CD4-positive, alpha-beta T cell (primary cell): ENCODE measurements at regions not wholly inside any gene's neighbourhood (a gene's known extent, or its start where the extent isn't known, plus 50 kb on each side); places are given as distances from the start of the nearest gene placed in this dataset.

Experiments used
- ATAC-seq: fragments of 200-7000 bp; cut with Tn5 transposase; one replicate; pipeline ENCODE4 v1.10.0; 2022; ENCODE audit warnings: mild to moderate bottlenecking; ENCODE audit not compliant: poor library complexity
- CTCF ChIA-PET: fragments of 350-600 bp; sonication (Branson Sonifier 250); formaldehyde crosslinking; loops from one replicate; lab custom pipeline; 2021; ENCODE audit warnings: antibody characterized with exemption, inconsistent platforms; lab: Charles Lee
- POLR2A ChIA-PET: fragments of 350-600 bp; sonication (Branson Sonifier 250); formaldehyde crosslinking; loops from one replicate; lab custom pipeline; 2021; ENCODE audit warnings: antibody characterized with exemption, inconsistent platforms; lab: Charles Lee
- DNase-seq, 14 experiments: peaks; one replicate each; pipeline ENCODE4 v3.0.0-alpha.2; 2013 to 2020; ENCODE audit warnings: mixed read lengths in 2 of 14
- H3K27ac ChIP-seq, 2 donors: one replicate each; pipeline versions ENCODE4 v1.5.1 to v1.7.0; 2013; ENCODE audit warnings: low read length in 2 of 2, low read depth in 1 of 2, mild to moderate bottlenecking in 1 of 2
- H3K27me3 ChIP-seq, 2 experiments: 1 replicate in 1 of 2; 2 replicates in 1 of 2; pipeline versions ENCODE4 v1.6.1 to v1.7.0; 2013; ENCODE audit warnings: low read length in 2 of 2, control low read depth in 1 of 2, mild to moderate bottlenecking in 1 of 2, moderate library complexity in 1 of 2; ENCODE audit not compliant: insufficient read depth in 2 of 2, control insufficient read depth in 1 of 2
- H3K36me3 ChIP-seq: one replicate; pipeline ENCODE4 v1.6.1; 2013; ENCODE audit warnings: low read length, control low read depth; ENCODE audit not compliant: insufficient read depth
- H3K4me1 ChIP-seq: one replicate; pipeline ENCODE4 v1.6.1; 2013; ENCODE audit warnings: low read length, control low read depth; ENCODE audit not compliant: insufficient read depth
- H3K4me3 ChIP-seq: one replicate; pipeline ENCODE4 v1.5.1; 2013; ENCODE audit warnings: mild to moderate bottlenecking, low read length, moderate library complexity
- H3K9me3 ChIP-seq, 2 experiments: 1 replicate in 1 of 2; 2 replicates in 1 of 2; pipeline versions ENCODE4 v1.6.1 to v1.7.0; 2013; ENCODE audit warnings: low read length in 2 of 2, mild to moderate bottlenecking in 2 of 2, control low read depth in 1 of 2, moderate library complexity in 1 of 2; ENCODE audit not compliant: control insufficient read depth in 1 of 2, insufficient read depth in 1 of 2
- H3K27ac Mint-ChIP-seq: one replicate; pipeline ENCODE4 v1.8.0; 2020; ENCODE audit warnings: mixed read lengths
- H3K27me3 Mint-ChIP-seq: one replicate; pipeline ENCODE4 v1.8.0; 2021; ENCODE audit warnings: mixed read lengths
- H3K36me3 Mint-ChIP-seq: one replicate; pipeline ENCODE4 v1.8.0; 2021; ENCODE audit warnings: low read depth, mixed read lengths
- H3K4me1 Mint-ChIP-seq: one replicate; pipeline ENCODE4 v1.8.0; 2021; ENCODE audit warnings: low read depth, mixed read lengths
- H3K4me3 Mint-ChIP-seq: one replicate; pipeline ENCODE4 v1.8.0; 2020; ENCODE audit warnings: mild to moderate bottlenecking, mixed read lengths
- H3K9me3 Mint-ChIP-seq: one replicate; pipeline ENCODE4 v1.8.0; 2020; ENCODE audit warnings: mixed read lengths
- intact Hi-C, 2 experiments: fragments of 100-400 bp; cut with DNase I in 1 of 2; cut with micrococcal nuclease in 1 of 2; formaldehyde crosslinking; loops; one replicate each; pipeline versions ENCODE4 v1.15.1 to v1.9.0; 2023 to 2025; cut with DNase I, micrococcal nuclease
- TF ChIP-seq, protein P1 (sequence below): fragments of 200-600 bp; IDR thresholded peaks from one replicate; pipeline ENCODE4 v1.8.0; 2022; ENCODE audit warnings: antibody characterized with exemption, mild to moderate bottlenecking

GRCh38 chr11:70891844-70892380, 360.5 kb downstream of the SHANK2 start:
- ChIA-PET CTCF (no interaction called here), POLR2A (no interaction called here)
- H3K27me3 ChIP-seq = no peaks in the 10 kb centered on the region
- Mint-ChIP-seq H3K9me3 (peaks cover 4% of the 10 kb centered on the region), H3K4me1 (no peaks in the 10 kb centered on the region), H3K27me3 (no peaks in the 10 kb centered on the region), H3K27ac (no peak overlapping the region), H3K36me3 (no peaks in the 10 kb centered on the region), H3K4me3 (no peak overlapping the region)
- no peak overlapping the region for H3K27ac ChIP-seq
- DNase-seq = no peak
- H3K36me3 ChIP-seq = no peaks in the 10 kb centered on the region
- intact Hi-C loops = no loop called here
- ATAC-seq = no peak
- no peaks in the 10 kb centered on the region for H3K4me1 ChIP-seq
- no peak overlapping the region for H3K4me3 ChIP-seq
- H3K9me3 ChIP-seq = peaks cover 4 to 16% of the 10 kb centered on the region in 2 experiments
- TF ChIP-seq, protein P1, sequence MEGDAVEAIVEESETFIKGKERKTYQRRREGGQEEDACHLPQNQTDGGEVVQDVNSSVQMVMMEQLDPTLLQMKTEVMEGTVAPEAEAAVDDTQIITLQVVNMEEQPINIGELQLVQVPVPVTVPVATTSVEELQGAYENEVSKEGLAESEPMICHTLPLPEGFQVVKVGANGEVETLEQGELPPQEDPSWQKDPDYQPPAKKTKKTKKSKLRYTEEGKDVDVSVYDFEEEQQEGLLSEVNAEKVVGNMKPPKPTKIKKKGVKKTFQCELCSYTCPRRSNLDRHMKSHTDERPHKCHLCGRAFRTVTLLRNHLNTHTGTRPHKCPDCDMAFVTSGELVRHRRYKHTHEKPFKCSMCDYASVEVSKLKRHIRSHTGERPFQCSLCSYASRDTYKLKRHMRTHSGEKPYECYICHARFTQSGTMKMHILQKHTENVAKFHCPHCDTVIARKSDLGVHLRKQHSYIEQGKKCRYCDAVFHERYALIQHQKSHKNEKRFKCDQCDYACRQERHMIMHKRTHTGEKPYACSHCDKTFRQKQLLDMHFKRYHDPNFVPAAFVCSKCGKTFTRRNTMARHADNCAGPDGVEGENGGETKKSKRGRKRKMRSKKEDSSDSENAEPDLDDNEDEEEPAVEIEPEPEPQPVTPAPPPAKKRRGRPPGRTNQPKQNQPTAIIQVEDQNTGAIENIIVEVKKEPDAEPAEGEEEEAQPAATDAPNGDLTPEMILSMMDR = no peak

DNA sequence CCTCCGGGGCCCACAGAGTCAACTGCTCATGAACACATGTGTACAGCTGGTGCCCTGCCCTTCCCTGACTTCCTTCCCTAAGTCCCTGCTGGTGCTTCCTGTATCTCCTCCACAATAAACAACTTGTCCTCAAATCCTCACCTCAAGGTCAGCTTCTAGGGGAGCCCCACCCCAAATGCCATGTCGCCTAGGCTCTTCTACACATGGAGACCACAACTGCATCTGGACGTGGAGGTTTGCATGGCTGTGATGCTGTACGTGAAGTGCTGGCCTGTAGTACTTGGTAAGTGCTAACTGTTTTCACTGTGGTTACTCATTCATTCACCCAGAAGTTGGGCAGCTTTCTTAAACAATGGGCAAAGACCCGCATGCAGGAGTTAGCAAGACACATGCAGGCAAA, 359.5 kb downstream of the SHANK2 start:
- H3K27ac Mint-ChIP-seq = no peak overlapping the region
- intact Hi-C loops = no loop called here
- Histone ChIP-seq H3K27ac (no peak overlapping the region), H3K36me3 (no peaks in the 10 kb centered on the region), H3K4me3 (no peak overlapping the region), H3K27me3 (no peaks in the 10 kb centered on the region), H3K4me1 (no peaks in the 10 kb centered on the region), H3K9me3 (peaks cover 12 to 18% of the 10 kb centered on the region in 2 experiments)
- H3K4me1 Mint-ChIP-seq = no peaks in the 10 kb centered on the region
- TF ChIP-seq, protein P1 = no peak
- no peak for DNase-seq
- ATAC-seq = no peak
- no peaks in the 10 kb centered on the region for H3K27me3 Mint-ChIP-seq
- no peak overlapping the region for H3K4me3 Mint-ChIP-seq
- ChIA-PET POLR2A (no interaction called here), CTCF (no interaction called here)
- H3K9me3 Mint-ChIP-seq = peaks cover 9% of the 10 kb centered on the region
- H3K36me3 Mint-ChIP-seq = no peaks in the 10 kb centered on the region

DNA sequence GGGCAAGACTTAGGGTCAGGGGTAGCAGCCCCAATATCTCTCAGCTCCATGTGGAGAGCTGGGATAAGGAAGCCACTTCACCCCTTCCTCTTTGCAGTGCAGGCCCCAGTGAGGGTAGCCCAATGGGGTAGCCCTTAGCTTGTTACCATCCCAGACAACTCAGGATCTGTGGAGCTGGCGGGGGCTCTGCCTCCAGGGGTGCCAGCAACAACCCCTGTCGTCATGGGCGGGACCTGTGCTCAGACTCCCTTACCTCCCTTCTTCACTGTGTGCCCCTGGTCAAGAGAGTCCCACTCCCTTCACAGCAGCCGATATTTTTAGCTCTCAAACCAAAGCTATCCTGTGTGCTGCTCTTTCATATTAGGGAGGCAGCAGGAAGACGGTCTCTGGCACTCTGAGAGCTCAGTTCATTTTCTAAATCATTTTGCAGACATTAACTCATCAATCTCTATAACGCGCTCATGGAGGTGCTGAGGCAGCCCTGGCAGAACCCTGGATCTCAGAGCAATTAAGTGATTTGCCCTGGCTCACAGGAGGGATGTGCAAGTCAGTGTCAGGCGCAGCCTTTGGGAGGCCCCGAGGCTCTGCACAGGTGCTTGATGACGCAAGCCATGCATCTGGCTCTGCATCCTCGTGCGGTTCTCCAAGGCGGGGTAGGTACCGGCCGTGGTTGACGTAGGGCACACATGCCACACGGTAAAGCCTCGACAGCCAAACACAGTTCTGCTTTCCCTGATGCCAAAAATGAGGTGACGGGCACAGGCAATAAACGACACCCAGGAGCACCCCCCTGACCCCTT, 357.6 kb downstream of the SHANK2 start:
- DNase-seq (no peak), ATAC-seq (no peak)
- no peaks in the 10 kb centered on the region for H3K27me3 ChIP-seq
- ChIA-PET CTCF (no interaction called here), POLR2A (no interaction called here)
- H3K4me1 ChIP-seq = no peaks in the 10 kb centered on the region
- Mint-ChIP-seq H3K4me3 (no peak overlapping the region), H3K4me1 (no peaks in the 10 kb centered on the region), H3K9me3 (peaks cover 9% of the 10 kb centered on the region), H3K36me3 (no peaks in the 10 kb centered on the region), H3K27ac (no peak overlapping the region), H3K27me3 (no peaks in the 10 kb centered on the region)
- H3K27ac ChIP-seq = no peak overlapping the region
- no peaks in the 10 kb centered on the region for H3K36me3 ChIP-seq
- peaks cover 12 to 16% of the 10 kb centered on the region in 2 experiments for H3K9me3 ChIP-seq
- TF ChIP-seq, protein P1 = no peak
- H3K4me3 ChIP-seq = no peak overlapping the region
- intact Hi-C loops = no loop called here
